PFSK-1 (cell line): ENCODE measurements at regions not wholly inside any gene's neighbourhood (a gene's known extent, or its start where the extent isn't known, plus 50 kb on each side); places are given as distances from the start of the nearest gene placed in this dataset.

ENCODE experiments used
- FOXP2 ChIP-seq: optimal IDR thresholded peaks from 2 replicates; pipeline ENCODE3; 2011; ENCODE audit warnings: borderline replicate concordance, control low read depth, inconsistent platforms; ENCODE audit not compliant: insufficient read depth; ENCODE audit errors: extremely low read length, extremely low read depth
- POLR2AphosphoS5 ChIP-seq: IDR thresholded peaks from 2 replicates; pipeline ENCODE4 v1.6.1; 2012; ENCODE audit warnings: low read depth, mild to moderate bottlenecking, control low read depth, low read length, moderate library complexity
- SIN3A ChIP-seq: IDR thresholded peaks from 2 replicates; pipeline ENCODE4 v1.6.1; 2012; ENCODE audit warnings: mild to moderate bottlenecking, low read length, moderate library complexity, borderline replicate concordance; ENCODE audit not compliant: insufficient read depth
- TAF1 ChIP-seq: IDR thresholded peaks from 2 replicates; pipeline ENCODE4 v1.6.1; 2012; ENCODE audit warnings: low read length, control low read depth, borderline replicate concordance; ENCODE audit not compliant: insufficient read depth
- TF ChIP-seq, protein P1 (sequence below), 2 experiments: IDR thresholded peaks; 2 replicates each; pipeline versions ENCODE4 v1.6.1 to v1.8.0; 2011 to 2012; ENCODE audit warnings: low read depth in 2 of 2, low read length in 2 of 2, control low read depth in 1 of 2, inconsistent platforms in 1 of 2, mild to moderate bottlenecking in 1 of 2, moderate library complexity in 1 of 2; ENCODE audit not compliant: insufficient read depth in 1 of 2

GRCh38 chr2:128941751-128942150 lies 623.1 kb upstream of the HS6ST1 start:
- TF ChIP-seq POLR2AphosphoS5 (no peak), TAF1 (no peak), SIN3A (no peak), FOXP2 (no peak)

DNA sequence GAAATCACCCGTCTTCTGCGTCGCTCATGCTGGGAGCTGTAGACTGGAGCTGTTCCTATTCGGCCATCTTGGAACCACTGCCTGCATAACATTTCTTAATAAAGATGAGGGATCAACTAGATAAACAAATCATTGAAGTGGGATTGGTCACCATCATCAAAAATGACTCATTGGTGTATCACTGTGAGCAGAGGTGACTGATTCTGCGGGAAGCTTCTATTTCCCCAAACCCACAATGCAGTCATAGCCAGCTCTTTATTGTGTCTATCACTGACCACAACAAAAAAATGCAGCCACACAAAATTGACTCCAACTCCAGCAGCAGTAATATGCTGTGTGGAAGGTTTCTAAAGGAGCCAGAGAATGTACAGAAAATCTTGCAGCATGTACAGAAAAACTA lies 630.7 kb upstream of the HS6ST1 start:
- no peak for TF ChIP-seq FOXP2
- no peak for TF ChIP-seq POLR2AphosphoS5
- no peak for TF ChIP-seq SIN3A
- no peak for TF ChIP-seq TAF1
- TF ChIP-seq, protein P1, sequence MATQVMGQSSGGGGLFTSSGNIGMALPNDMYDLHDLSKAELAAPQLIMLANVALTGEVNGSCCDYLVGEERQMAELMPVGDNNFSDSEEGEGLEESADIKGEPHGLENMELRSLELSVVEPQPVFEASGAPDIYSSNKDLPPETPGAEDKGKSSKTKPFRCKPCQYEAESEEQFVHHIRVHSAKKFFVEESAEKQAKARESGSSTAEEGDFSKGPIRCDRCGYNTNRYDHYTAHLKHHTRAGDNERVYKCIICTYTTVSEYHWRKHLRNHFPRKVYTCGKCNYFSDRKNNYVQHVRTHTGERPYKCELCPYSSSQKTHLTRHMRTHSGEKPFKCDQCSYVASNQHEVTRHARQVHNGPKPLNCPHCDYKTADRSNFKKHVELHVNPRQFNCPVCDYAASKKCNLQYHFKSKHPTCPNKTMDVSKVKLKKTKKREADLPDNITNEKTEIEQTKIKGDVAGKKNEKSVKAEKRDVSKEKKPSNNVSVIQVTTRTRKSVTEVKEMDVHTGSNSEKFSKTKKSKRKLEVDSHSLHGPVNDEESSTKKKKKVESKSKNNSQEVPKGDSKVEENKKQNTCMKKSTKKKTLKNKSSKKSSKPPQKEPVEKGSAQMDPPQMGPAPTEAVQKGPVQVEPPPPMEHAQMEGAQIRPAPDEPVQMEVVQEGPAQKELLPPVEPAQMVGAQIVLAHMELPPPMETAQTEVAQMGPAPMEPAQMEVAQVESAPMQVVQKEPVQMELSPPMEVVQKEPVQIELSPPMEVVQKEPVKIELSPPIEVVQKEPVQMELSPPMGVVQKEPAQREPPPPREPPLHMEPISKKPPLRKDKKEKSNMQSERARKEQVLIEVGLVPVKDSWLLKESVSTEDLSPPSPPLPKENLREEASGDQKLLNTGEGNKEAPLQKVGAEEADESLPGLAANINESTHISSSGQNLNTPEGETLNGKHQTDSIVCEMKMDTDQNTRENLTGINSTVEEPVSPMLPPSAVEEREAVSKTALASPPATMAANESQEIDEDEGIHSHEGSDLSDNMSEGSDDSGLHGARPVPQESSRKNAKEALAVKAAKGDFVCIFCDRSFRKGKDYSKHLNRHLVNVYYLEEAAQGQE (IDR thresholded peaks at IDR 0.05; ENCODE audit: insufficient read depth in 1 of 2, low read depth in 2 of 2, low read length in 2 of 2) = no peak

GRCh38 chr2:128950758-128951157 lies 632.1 kb upstream of the HS6ST1 start:
- TF ChIP-seq, protein P1 (IDR thresholded peaks at IDR 0.05; ENCODE audit: insufficient read depth in 1 of 2, low read depth in 2 of 2, low read length in 2 of 2) = peak in 1 of 2 experiments; percentile 79; a peak in 2 of 4 replicates
- no peak for TF ChIP-seq TAF1

- TF ChIP-seq POLR2AphosphoS5 (no peak), SIN3A (no peak)
- TF ChIP-seq, protein P1 (IDR thresholded peaks at IDR 0.05; ENCODE audit: insufficient read depth in 1 of 2, low read depth in 2 of 2, low read length in 2 of 2) = no peak
These were observed 639.6 kb upstream of the HS6ST1 start for GRCh38 chr2:128958241-128958640.

DNA sequence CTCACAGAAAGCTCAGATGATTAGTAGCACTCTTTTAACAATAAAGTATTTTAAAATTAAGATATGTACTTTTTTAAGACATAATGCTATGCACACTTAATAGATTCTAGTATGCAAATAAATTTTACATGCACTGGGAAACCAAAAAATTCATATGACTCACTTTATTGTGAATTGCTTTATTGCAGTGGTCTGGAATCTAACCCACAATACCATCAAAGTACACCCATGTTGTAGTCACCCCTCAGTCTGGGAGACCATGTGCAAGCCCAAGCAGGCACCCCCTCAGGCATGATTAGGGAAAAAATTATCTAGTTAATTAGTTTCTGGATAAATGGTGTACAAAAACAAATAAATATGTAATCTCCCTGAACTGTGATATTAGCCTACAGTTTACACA lies 649.0 kb upstream of the HS6ST1 start:
- no peak for TF ChIP-seq POLR2AphosphoS5
- TF ChIP-seq FOXP2 = no peak
- no peak for TF ChIP-seq SIN3A
- no peak for TF ChIP-seq TAF1
- TF ChIP-seq, protein P1 (IDR thresholded peaks at IDR 0.05; ENCODE audit: insufficient read depth in 1 of 2, low read depth in 2 of 2, low read length in 2 of 2) = no peak
